WTC11 (cell line): ENCODE measurements at regions not wholly inside any gene's neighbourhood (a gene's known extent, or its start where the extent isn't known, plus 50 kb on each side); places are given as distances from the start of the nearest gene placed in this dataset.

Source experiments
- ATAC-seq: fragments of 200-7000 bp; cut with Tn5 transposase; 2 replicates; pipeline ENCODE4 v1.10.0; 2021; ENCODE audit warnings: mild to moderate bottlenecking, moderate library complexity
- CTCF ChIA-PET: fragments of 300-600 bp; sonication (Branson Sonifier 250); formaldehyde crosslinking; loops from one replicate; lab custom pipeline; 2021; ENCODE audit warnings: antibody characterized with exemption; lab: Charles Lee
- POLR2A ChIA-PET: fragments of 350-600 bp; sonication (Branson Sonifier 250); formaldehyde crosslinking; loops from one replicate; lab custom pipeline; 2021; ENCODE audit warnings: antibody characterized with exemption; lab: Charles Lee
- DNase-seq: peaks from one replicate; pipeline ENCODE4 v3.0.0; 2021; ENCODE audit warnings: low spot score
- H3K27ac Mint-ChIP-seq: 2 replicates; pipeline ENCODE4 v1.8.0; 2021; ENCODE audit warnings: mixed read lengths
- H3K27me3 Mint-ChIP-seq: 2 replicates; pipeline ENCODE4 v1.8.0; 2021; ENCODE audit warnings: low read depth, mild to moderate bottlenecking, moderate library complexity, mixed read lengths
- H3K36me3 Mint-ChIP-seq: 2 replicates; pipeline ENCODE4 v1.8.0; 2021; ENCODE audit warnings: mixed read lengths
- H3K4me1 Mint-ChIP-seq: 2 replicates; pipeline ENCODE4 v1.8.0; 2022; ENCODE audit warnings: mixed read lengths
- H3K4me3 Mint-ChIP-seq: 2 replicates; pipeline ENCODE4 v1.8.0; 2021; ENCODE audit warnings: mild to moderate bottlenecking, moderate library complexity, mixed read lengths
- H3K9me3 Mint-ChIP-seq: 2 replicates; pipeline ENCODE4 v1.8.0; 2021; ENCODE audit warnings: mixed read lengths
- CTCF ChIP-seq: fragments of 200-600 bp; IDR thresholded peaks from 2 replicates; pipeline ENCODE4 v1.8.0; 2022; ENCODE audit warnings: antibody characterized with exemption
- ELF4 ChIP-seq: sonication (generic); formaldehyde crosslinking; IDR thresholded peaks from 2 replicates; pipeline ENCODE4 v1.8.1; 2022; ENCODE audit warnings: low read depth, mild to moderate bottlenecking, moderate library complexity, missing genetic modification reagents
- EMX1 ChIP-seq: fragments of 250-450 bp; sonication (Bioruptor Pico); IDR thresholded peaks from 2 replicates; pipeline ENCODE4 v1.8.0; 2021; ENCODE audit warnings: mild to moderate bottlenecking
- FOXJ3 ChIP-seq: sonication (generic); formaldehyde crosslinking; IDR thresholded peaks from 2 replicates; pipeline ENCODE4 v1.9.0; 2021; ENCODE audit warnings: missing genetic modification reagents, mild to moderate bottlenecking, borderline replicate concordance
- FOXK1 ChIP-seq: sonication (generic); formaldehyde crosslinking; IDR thresholded peaks from 2 replicates; pipeline ENCODE4 v1.8.0; 2022; ENCODE audit warnings: mild to moderate bottlenecking, moderate library complexity, missing genetic modification reagents
- GABPB1 ChIP-seq: sonication (generic); formaldehyde crosslinking; IDR thresholded peaks from 2 replicates; pipeline ENCODE4 v1.8.1; 2023; ENCODE audit warnings: mild to moderate bottlenecking, missing genetic modification reagents
- HMGXB4 ChIP-seq: sonication (generic); formaldehyde crosslinking; IDR thresholded peaks from 2 replicates; pipeline ENCODE4 v1.8.1; 2023; ENCODE audit warnings: mild to moderate bottlenecking, moderate library complexity, missing genetic modification reagents
- IRF1 ChIP-seq: sonication (generic); formaldehyde crosslinking; IDR thresholded peaks from 2 replicates; pipeline ENCODE4 v1.8.0; 2023; ENCODE audit warnings: missing genetic modification reagents
- IRF2 ChIP-seq: sonication (generic); formaldehyde crosslinking; IDR thresholded peaks from 2 replicates; pipeline ENCODE4 v1.8.0; 2022; ENCODE audit warnings: low read depth, missing genetic modification reagents, borderline replicate concordance
- MAX ChIP-seq: sonication (generic); formaldehyde crosslinking; IDR thresholded peaks from 2 replicates; pipeline ENCODE4 v1.8.0; 2022; ENCODE audit warnings: mild to moderate bottlenecking, missing genetic modification reagents
- NR3C1 ChIP-seq: sonication (generic); formaldehyde crosslinking; conservative IDR thresholded peaks from 2 replicates; pipeline ENCODE4 v1.8.1; 2023; ENCODE audit warnings: low read depth, mild to moderate bottlenecking, missing genetic modification reagents
- RORB ChIP-seq: fragments of 250-450 bp; sonication (Bioruptor Pico); IDR thresholded peaks from 2 replicates; pipeline ENCODE4 v1.9.0; 2021; ENCODE audit warnings: mild to moderate bottlenecking
- SMAD3 ChIP-seq: sonication (generic); formaldehyde crosslinking; IDR thresholded peaks from 2 replicates; pipeline ENCODE4 v1.8.0; 2022; ENCODE audit warnings: missing genetic modification reagents, mild to moderate bottlenecking, borderline replicate concordance
- SMAD4 ChIP-seq: sonication (generic); formaldehyde crosslinking; IDR thresholded peaks from 2 replicates; pipeline ENCODE4 v1.8.0; 2022; ENCODE audit warnings: mild to moderate bottlenecking, missing genetic modification reagents
- TEAD4 ChIP-seq: sonication (generic); formaldehyde crosslinking; IDR thresholded peaks from 2 replicates; pipeline ENCODE4 v1.8.0; 2022; ENCODE audit warnings: mild to moderate bottlenecking, missing genetic modification reagents
- USF1 ChIP-seq: sonication (generic); formaldehyde crosslinking; IDR thresholded peaks from 2 replicates; pipeline ENCODE4 v1.8.0; 2022; ENCODE audit warnings: mild to moderate bottlenecking, missing genetic modification reagents
- ZNF121 ChIP-seq: sonication (generic); formaldehyde crosslinking; IDR thresholded peaks from 2 replicates; pipeline ENCODE4 v1.8.0; 2023; ENCODE audit warnings: missing genetic modification reagents
- ZNF232 ChIP-seq: sonication (generic); formaldehyde crosslinking; IDR thresholded peaks from 2 replicates; pipeline ENCODE4 v1.8.0; 2022; ENCODE audit warnings: mild to moderate bottlenecking, missing genetic modification reagents
- ZNF317 ChIP-seq: sonication (generic); formaldehyde crosslinking; IDR thresholded peaks from 2 replicates; pipeline ENCODE4 v1.8.1; 2023; ENCODE audit warnings: low read depth, mild to moderate bottlenecking, moderate library complexity, missing genetic modification reagents, borderline replicate concordance
- TF ChIP-seq, protein P1 (sequence below): sonication (generic); formaldehyde crosslinking; IDR thresholded peaks from 2 replicates; pipeline ENCODE4 v1.8.1; 2023; ENCODE audit warnings: mild to moderate bottlenecking, missing genetic modification reagents, moderate library complexity
- TF ChIP-seq, protein P2 (sequence below): sonication (generic); formaldehyde crosslinking; IDR thresholded peaks from 2 replicates; pipeline ENCODE4 v1.8.1; 2022; ENCODE audit warnings: mild to moderate bottlenecking, missing genetic modification reagents, moderate library complexity, borderline replicate concordance

GRCh38 chr22:48702573-48703264 is 1125.0 kb downstream of the BRD1 start:
- ATAC-seq (no peak; the same call in 1 of the 2 replicates), DNase-seq (no peak)
- CTCF ChIA-PET = interaction anchor here (0.7 kb wide), 1 partner anchor 126 kb away, joined by 3 read pairs; no protein-coding TSS in a partner anchor
- POLR2A ChIA-PET = no interaction called here
- TF ChIP-seq SMAD4 (no peak), GABPB1 (CRISPR knock-in tag) (peak; percentile 90)
- Mint-ChIP-seq H3K4me1 (0 out of 2 replicates have a peak, but pooled peaks cover 3% of the 10 kb centered on the region), H3K9me3 (no peaks in the 10 kb centered on the region), H3K36me3 (no peaks in the 10 kb centered on the region), H3K27ac (no peak overlapping the region), H3K27me3 (no peaks in the 10 kb centered on the region), H3K4me3 (no peak overlapping the region)

DNA sequence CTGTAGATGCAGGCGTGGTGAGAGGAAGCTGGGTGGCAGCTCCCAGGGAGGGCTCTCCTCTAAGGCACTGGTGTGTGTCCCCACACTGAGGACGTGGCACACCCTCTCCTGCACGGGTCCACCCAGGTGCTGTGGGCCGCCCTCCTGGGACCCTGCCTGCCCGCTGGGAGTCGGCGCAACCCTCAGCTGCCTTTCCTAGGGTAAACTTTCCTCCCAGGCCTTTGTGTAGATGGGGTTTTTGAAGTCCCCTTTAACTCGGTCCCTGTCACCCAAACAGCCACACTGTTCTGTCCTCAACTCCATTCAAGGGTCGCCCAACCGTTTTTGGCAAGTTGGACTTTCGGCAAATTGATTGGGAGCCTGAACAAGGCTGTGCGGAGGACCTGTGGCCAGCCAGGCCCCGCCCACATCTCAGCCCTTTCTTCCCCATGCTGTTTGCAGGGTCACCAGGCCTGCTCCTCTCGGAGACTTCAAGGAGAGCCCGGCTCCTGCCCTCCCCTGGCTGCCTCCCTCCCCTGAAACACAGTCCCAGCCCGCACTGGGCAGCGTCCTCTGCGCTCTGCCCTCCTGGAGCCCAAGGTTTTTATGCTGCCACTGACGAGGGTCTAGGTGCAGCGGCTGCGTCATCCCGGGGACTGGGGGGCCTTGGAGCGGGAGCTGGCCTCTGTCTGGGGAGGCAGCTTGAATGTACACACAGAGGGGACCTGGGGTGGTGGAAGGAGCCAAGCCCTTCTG is 1126.2 kb downstream of the BRD1 start:
- POLR2A ChIA-PET = interaction anchor here (0.6 kb wide), 1 partner anchor 46 kb away, joined by 4 read pairs; no protein-coding TSS in a partner anchor
- H3K27ac Mint-ChIP-seq = no peak overlapping the region
- H3K27me3 Mint-ChIP-seq = no peaks in the 10 kb centered on the region

More for the DNA sequence above, 1126.2 kb downstream of the BRD1 start:
- CTCF ChIA-PET = interaction anchor here (0.6 to 3.0 kb wide), 5 partner anchors 9 to 404 kb away, joined by 3 to 9 read pairs (median 3); no protein-coding TSS in a partner anchor
- Mint-ChIP-seq H3K4me1 (0 out of 2 replicates have a peak, but pooled peaks cover 3% of the 10 kb centered on the region), H3K4me3 (no peak overlapping the region), H3K9me3 (no peaks in the 10 kb centered on the region), H3K36me3 (no peaks in the 10 kb centered on the region)
- no peak for ATAC-seq
- no peak for TF ChIP-seq SMAD3 (CRISPR knock-in tag)
- TF ChIP-seq ZNF317 = no peak
- no peak for TF ChIP-seq FOXJ3 (CRISPR knock-in tag)
- no peak for TF ChIP-seq EMX1
- TF ChIP-seq IRF1 = no peak
- TF ChIP-seq, protein P1, sequence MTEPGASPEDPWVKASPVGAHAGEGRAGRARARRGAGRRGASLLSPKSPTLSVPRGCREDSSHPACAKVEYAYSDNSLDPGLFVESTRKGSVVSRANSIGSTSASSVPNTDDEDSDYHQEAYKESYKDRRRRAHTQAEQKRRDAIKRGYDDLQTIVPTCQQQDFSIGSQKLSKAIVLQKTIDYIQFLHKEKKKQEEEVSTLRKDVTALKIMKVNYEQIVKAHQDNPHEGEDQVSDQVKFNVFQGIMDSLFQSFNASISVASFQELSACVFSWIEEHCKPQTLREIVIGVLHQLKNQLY (CRISPR knock-in tag) = no peak
- no peak for TF ChIP-seq NR3C1
- TF ChIP-seq FOXK1 (CRISPR knock-in tag) = no peak
- TF ChIP-seq HMGXB4 (CRISPR knock-in tag) = no peak
- no peak for TF ChIP-seq ZNF232 (CRISPR knock-in tag)
- no peak for TF ChIP-seq USF1
- no peak for TF ChIP-seq IRF2 (CRISPR knock-in tag)
- no peak for TF ChIP-seq ZNF121 (CRISPR knock-in tag)
- TF ChIP-seq, protein P2, sequence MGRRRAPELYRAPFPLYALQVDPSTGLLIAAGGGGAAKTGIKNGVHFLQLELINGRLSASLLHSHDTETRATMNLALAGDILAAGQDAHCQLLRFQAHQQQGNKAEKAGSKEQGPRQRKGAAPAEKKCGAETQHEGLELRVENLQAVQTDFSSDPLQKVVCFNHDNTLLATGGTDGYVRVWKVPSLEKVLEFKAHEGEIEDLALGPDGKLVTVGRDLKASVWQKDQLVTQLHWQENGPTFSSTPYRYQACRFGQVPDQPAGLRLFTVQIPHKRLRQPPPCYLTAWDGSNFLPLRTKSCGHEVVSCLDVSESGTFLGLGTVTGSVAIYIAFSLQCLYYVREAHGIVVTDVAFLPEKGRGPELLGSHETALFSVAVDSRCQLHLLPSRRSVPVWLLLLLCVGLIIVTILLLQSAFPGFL (CRISPR knock-in tag) = no peak
- TF ChIP-seq ELF4 (CRISPR knock-in tag) = no peak
- no peak for TF ChIP-seq TEAD4
- TF ChIP-seq MAX (CRISPR knock-in tag) = no peak
- no peak for TF ChIP-seq RORB (CRISPR knock-in tag)
- no peak for TF ChIP-seq CTCF
- no peak for DNase-seq
